ENCODE measurements at regions not wholly inside any gene's neighbourhood (a gene's known extent, or its start where the extent isn't known, plus 50 kb on each side); places are given as distances from the start of the nearest gene placed in this dataset.

- no peak for DNase-seq
Measured at GRCh38 chr1:2970311-2971071, 50.8 kb upstream of the ACTRT2 start.

- no peak for DNase-seq
Measured at GRCh38 chr1:2971101-2971501, 50.2 kb upstream of the ACTRT2 start.
